K562 (cell line): ENCODE measurements at regions not wholly inside any gene's neighbourhood (a gene's known extent, or its start where the extent isn't known, plus 50 kb on each side); places are given as distances from the start of the nearest gene placed in this dataset.

Experiments used
- CREB1 ChIP-seq, 2 experiments: sonication (generic) in 1 of 2; formaldehyde crosslinking in 1 of 2; IDR thresholded peaks; 2 replicates each; pipeline versions ENCODE4 v1.6.1 to v1.8.0; 2012 to 2022; ENCODE audit warnings: inconsistent platforms in 1 of 2, mild to moderate bottlenecking in 1 of 2, missing genetic modification reagents in 1 of 2, moderate library complexity in 1 of 2
- ELF4 ChIP-seq: fragments of 450-650 bp; formaldehyde crosslinking; IDR thresholded peaks from 2 replicates; pipeline ENCODE4 v1.4.0; 2022; ENCODE audit warnings: missing genetic modification characterization
- MAZ ChIP-seq, 2 experiments: fragments of 450-650 bp in 1 of 2; sonication (generic) in 1 of 2; formaldehyde crosslinking; IDR thresholded peaks in 1 of 2; conservative IDR thresholded peaks in 1 of 2; 2 replicates each; pipeline versions ENCODE4 v1.4.0 to v1.5.0; 2020; ENCODE audit warnings: mild to moderate bottlenecking in 1 of 2, missing genetic modification reagents in 1 of 2
- MXD1 ChIP-seq: fragments of 250-450 bp; sonication (Bioruptor Pico); IDR thresholded peaks from 2 replicates; pipeline ENCODE4 v1.8.0; 2021; ENCODE audit warnings: borderline replicate concordance, mild to moderate bottlenecking, moderate library complexity; ENCODE audit not compliant: poor library complexity, severe bottlenecking
- ZNF586 ChIP-seq: fragments of 450-650 bp; formaldehyde crosslinking; conservative IDR thresholded peaks from 2 replicates; pipeline ENCODE4 v1.4.0; 2020; ENCODE audit warnings: mild to moderate bottlenecking, moderate library complexity
- TF ChIP-seq, protein P1 (sequence below), 3 experiments: IDR thresholded peaks in 2 of 3; conservative IDR thresholded peaks in 1 of 3; 2 replicates each; pipeline ENCODE4 v1.5.1; 2011 to 2012; ENCODE audit warnings: low read length in 3 of 3, mild to moderate bottlenecking in 3 of 3, control low read depth in 2 of 3, improper control_type of control experiment in 1 of 3, inconsistent platforms in 1 of 3, low read depth in 1 of 3, mixed read lengths in 1 of 3, moderate library complexity in 1 of 3; ENCODE audit not compliant: insufficient read depth in 2 of 3

DNA sequence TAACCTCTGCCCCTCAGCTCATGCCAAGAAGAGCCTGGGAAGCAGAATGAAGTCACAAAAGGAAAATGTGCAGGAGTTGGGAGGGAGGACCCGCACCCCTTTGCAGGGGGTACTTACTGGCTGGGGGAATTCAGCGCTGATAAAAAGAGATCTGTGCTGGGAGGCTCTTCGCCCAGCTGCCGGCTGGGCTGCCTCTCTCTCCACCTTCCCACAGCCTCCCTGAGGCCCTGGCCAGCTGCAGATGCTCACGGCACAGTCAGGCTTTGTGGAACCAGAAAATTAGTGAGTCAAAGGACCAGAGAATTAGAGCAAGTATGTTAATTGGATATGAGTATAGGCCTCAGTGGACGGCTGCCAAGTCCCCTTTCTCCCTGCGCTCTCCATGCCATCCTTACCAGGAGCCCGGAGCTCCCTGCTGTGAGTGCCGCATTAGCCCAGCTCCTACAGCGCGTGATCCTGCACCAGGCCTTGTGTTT, 181.7 kb upstream of the SH3BP4 start:
- no peak for TF ChIP-seq CREB1 (IDR thresholded peaks at IDR 0.05)
- no peak for TF ChIP-seq CREB1 (CRISPR knock-in tag; IDR thresholded peaks at IDR 0.05)
- no peak for TF ChIP-seq MXD1 (CRISPR knock-in tag)
- TF ChIP-seq MAZ (CRISPR knock-in tag; conservative IDR thresholded peaks at IDR 0.05 in 1 of 2, IDR thresholded peaks at IDR 0.05 in 1 of 2): no peak
- no peak for TF ChIP-seq ELF4 (CRISPR knock-in tag)
- TF ChIP-seq, protein P1, sequence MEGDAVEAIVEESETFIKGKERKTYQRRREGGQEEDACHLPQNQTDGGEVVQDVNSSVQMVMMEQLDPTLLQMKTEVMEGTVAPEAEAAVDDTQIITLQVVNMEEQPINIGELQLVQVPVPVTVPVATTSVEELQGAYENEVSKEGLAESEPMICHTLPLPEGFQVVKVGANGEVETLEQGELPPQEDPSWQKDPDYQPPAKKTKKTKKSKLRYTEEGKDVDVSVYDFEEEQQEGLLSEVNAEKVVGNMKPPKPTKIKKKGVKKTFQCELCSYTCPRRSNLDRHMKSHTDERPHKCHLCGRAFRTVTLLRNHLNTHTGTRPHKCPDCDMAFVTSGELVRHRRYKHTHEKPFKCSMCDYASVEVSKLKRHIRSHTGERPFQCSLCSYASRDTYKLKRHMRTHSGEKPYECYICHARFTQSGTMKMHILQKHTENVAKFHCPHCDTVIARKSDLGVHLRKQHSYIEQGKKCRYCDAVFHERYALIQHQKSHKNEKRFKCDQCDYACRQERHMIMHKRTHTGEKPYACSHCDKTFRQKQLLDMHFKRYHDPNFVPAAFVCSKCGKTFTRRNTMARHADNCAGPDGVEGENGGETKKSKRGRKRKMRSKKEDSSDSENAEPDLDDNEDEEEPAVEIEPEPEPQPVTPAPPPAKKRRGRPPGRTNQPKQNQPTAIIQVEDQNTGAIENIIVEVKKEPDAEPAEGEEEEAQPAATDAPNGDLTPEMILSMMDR (IDR thresholded peaks at IDR 0.05 in 2 of 3, conservative IDR thresholded peaks at IDR 0.05 in 1 of 3; ENCODE audit: insufficient read depth in 2 of 3, low read depth in 1 of 3, low read length in 3 of 3): no peak
- TF ChIP-seq ZNF586 (CRISPR knock-in tag): no peak
